TTC549 (cell line): ENCODE measurements at regions not wholly inside any gene's neighbourhood (a gene's known extent, or its start where the extent isn't known, plus 50 kb on each side); places are given as distances from the start of the nearest gene placed in this dataset.
"Not testable (repeated sequence)": the region's sequence is repeated elsewhere in the genome, so short reads cannot be mapped to it uniquely, and the experiment has no call there.

ENCODE experiments used
- FAIRE-seq: peaks from 2 replicates; lab custom pipeline; 2012; peaks lifted over from hg19 to GRCh38; lab: Jason Lieb, UNC

GRCh38 chr3:105232553-105232952 lies 134.2 kb upstream of the ALCAM start:
- no peak for FAIRE-seq

DNA sequence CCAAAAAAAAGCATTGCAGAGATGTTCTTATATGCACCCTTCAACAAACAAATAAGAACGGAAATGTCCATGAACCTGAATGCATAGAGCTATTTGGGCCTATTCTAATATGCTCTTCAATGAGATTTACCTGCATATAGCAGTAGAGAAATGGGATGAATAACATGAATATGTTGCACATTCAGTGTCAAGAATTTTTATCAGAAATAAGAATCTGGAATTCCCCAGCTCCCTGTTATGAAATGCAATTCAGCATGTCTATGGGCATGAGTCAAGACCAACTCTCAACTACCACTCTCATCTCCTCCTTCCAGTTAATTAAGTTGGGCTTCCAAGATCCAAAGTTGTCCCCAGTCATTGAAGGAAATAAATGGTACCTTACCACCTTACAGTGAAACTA lies 133.7 kb upstream of the ALCAM start:
- no peak for FAIRE-seq

DNA sequence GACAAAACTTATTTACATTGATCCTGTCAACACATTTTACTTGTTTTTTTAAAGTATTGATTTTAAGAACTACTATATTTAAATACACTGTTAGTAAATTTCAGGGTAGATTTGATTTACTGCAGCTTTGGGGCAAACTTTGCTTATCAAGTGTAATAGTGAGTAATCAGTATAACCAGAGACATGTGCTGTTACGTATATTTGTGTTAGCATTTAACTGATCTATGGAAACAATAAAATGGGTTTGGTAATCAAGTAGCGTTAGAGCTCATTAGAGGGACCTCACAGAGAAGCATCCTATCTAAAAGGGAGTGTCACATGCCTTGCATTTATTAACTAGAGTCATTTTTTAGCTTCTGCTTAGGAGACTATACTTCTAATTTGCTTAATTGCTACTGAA lies 131.5 kb upstream of the ALCAM start:
- FAIRE-seq, result no peak

GRCh38 chr3:105235785-105236184 lies 130.9 kb upstream of the ALCAM start:
- FAIRE-seq, result no peak

DNA sequence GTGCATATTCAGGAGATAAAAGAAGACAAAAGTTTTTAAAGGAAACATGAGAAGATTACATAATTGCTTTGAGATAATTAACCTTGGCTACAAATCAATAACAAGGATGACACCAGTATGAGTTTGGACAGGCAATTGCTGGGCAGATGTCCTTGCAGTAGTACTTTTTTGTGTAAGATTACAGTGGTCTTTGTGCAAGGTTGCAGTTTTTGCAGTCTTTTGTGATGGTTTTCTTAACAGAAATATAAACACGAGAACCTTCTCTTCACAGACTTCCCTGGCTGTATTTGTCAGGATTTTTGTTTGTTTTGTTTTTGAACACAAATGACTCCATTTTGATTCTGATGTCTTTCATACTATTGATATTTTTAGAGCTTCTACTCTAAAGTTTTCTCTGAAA lies 128.3 kb upstream of the ALCAM start:
- FAIRE-seq, result no peak

- no peak for FAIRE-seq
These were observed 123.6 kb upstream of the ALCAM start for GRCh38 chr3:105243076-105243475.

DNA sequence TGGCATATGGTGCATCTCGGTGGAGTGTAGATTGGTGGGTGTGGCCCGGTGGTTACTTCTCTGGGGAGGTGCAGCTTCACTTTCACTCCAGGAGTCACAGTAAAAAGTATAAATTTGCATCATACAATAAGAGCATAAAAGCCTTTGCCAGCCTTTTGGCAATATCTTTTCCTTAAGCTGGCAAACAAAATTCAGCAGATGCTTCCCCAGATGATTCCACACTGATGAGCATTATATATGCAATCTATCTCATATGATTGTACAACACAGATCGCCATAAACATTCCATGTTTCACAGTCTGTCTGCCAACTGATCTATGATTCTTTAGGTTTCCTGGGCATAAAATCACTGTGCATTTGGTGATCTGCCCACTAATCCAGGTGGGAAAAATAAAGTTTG lies 120.2 kb upstream of the ALCAM start:
- no peak for FAIRE-seq

DNA sequence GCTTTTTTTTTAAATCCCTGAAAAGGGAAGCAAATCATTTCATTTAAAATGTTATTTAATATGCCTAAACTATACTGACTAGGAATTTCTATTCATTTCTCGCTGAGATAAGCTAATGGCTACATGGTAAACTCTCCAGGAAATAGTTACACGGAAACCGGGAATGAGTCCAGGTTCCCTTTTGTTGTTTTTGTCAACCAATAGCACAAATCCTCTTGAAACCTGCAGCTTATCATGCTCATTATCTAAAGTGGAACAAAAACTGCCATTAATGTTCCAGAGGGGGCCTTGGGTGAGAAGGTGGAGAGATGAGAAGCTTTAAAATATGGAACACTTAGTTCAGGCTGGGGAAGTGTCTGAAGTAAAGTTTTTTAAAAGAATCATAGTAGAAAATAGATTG lies 113.5 kb upstream of the ALCAM start:
- no peak for FAIRE-seq

DNA sequence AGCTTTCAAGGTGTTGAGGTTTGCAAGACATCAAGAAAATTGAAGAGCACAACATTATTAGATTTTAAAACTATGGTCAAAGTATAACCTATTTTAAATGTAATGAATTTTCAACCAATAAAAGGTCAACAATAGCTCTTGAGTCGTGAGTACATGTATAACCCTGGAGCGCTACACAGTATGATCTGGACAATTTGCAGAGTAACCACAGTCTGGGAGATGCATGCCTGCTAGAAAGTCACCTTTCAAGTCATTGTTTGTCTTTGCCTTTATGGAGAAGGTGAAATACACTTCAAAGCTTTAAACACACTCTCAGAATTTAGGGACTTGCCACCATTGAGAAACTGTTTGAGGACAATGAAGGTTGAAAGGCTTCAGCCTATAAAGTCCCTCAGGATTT lies 112.6 kb upstream of the ALCAM start:
- FAIRE-seq, result no peak

DNA sequence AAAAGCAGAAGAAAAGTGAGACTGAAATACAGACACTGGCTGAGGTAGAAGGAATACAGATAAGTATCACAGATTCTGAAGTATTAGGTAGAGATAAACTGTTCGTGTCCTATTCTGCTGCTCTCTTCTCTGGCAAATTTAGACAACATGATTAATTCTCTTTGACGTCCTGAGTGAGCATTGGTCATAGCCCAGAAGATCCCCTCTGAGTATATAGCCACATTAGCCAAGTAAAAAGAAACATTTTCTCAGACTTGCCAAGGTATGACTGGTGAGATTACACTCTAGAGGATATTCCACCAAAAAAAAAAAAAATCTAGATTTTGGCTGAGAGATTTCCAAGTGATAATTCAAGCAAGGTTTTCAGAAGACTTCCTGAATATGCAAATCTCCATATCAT lies 111.4 kb upstream of the ALCAM start:
- no peak for FAIRE-seq

DNA sequence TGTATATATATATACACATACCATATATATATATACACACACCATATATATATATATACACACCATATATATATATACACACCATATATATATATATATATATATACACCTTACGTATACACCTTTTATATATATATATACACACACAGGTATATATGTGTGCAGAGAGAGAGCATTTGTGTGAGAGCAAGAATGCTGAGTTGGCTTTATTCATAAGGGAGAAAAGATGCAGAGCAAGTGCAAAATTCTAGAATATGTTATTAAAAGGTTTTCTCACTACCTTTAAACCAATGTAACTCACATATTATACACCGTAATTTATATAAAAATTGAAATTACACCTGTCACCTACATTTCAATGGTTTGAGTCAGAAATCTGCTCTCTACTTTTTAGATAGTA lies 107.2 kb upstream of the ALCAM start:
- FAIRE-seq, result no peak

GRCh38 chr3:105260385-105260784 lies 106.3 kb upstream of the ALCAM start:
- no peak for FAIRE-seq

GRCh38 chr3:105274536-105274935 lies 92.2 kb upstream of the ALCAM start:
- FAIRE-seq, result no peak

DNA sequence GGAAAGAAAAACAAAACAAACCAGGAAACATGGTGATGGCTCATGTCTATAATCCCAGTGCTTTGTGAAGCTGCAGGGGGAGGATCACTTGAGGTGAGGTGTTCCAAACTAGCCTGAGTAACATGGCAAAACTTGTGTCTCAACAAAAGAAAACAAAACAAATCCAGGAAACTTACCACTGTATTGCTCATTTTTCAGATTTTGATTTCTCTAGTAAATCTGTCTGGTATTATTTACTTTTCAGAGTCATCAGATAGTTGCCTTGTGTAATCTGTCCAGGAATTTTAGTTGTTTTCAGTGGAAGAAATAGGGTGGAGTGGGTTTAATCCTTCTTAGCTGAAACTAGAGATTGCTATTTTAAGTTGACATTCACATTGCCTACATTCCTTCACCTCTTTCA lies 91.8 kb upstream of the ALCAM start:
- FAIRE-seq, result no peak

DNA sequence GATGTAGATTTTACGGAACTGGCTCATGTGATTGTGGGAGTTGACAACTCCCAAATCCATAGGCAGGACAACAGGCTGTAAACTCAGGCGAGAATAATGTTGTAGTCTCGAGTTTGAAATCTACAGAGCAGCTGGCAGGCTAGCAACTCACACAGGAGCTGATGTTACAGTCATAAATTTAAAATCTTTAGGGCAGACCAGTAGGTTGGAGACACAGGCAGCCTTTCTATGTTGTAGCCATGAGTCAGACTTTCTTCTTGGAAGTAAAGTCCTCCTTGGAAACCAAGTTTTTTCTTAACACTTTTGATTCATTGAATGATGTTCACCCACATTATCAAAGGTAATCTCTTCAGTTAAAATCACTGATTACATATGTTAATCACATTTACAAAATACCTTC lies 89.1 kb upstream of the ALCAM start:
- no peak for FAIRE-seq

- FAIRE-seq, result no peak
These were observed 88.0 kb upstream of the ALCAM start for GRCh38 chr3:105278688-105279087.

- FAIRE-seq, result no peak
These were observed 84.7 kb upstream of the ALCAM start for GRCh38 chr3:105281989-105282388.

DNA sequence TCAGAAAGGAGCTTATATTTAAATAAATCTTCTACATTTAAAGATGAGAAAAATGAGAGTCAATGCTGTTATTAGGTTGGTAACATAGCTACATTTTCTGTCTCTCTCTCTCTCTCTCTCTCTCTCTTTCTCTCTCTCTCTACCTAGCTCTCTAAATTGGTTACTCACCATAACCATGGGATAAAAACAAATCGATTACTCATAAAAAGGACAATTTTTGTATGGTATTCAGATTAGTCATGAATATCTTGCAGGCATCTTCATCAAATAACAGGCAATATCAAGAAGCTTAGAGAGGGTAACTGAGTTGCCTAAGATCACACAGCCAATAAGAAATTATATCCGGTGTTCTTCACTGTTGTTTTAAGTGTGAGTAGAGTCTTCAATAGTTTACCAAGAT lies 81.8 kb upstream of the ALCAM start:
- FAIRE-seq, result no peak

DNA sequence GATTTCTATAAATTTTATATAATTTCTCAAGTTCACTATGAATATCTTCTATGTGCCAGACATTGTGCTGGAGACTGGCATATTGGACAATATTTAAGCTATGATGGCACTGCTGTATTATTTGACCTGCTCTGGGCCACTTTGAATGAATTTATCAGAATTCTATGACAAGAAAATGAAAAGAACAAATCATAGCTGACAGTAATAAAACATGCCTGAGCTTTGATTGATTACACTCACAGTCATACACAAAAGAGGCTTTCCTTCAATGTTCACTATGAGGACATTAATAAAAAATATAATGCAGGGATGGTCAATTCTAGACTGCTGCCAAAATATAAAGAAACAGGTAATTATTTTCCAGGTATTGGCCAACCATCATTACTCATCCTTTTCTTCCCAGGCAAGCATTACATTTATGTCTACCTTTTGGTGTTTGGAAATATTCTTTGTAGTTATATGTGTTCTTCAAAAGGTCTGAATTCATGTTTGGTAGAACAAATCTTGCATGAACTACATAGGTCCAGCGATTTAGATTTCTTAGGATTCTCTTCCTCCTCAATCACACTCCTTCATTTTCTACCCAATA lies 81.0 kb upstream of the ALCAM start:
- FAIRE-seq, result no peak

- no peak for FAIRE-seq
These were observed 73.3 kb upstream of the ALCAM start for GRCh38 chr3:105293441-105293840.

GRCh38 chr3:105296182-105296822 lies 70.4 kb upstream of the ALCAM start:
- FAIRE-seq, result not testable (repeated sequence)

DNA sequence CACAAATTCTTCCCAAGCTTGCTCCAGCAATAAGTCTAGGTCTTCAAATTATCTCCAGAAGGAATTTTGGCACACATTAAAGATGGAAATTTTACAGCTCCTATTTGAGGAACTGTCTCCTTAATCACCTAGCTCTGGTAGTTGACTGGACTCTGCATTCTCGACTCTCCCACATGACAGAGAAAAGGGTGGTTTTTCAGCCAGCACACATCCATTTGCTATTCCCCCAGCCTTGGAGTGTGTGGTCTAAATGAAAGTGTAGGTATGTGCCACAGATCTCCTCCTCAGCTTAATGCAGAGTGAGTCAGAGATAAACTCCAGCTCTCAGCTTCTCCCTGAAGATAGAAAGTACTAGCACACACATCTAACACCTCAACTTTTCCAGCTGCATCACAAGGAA lies 62.2 kb upstream of the ALCAM start:
- no peak for FAIRE-seq

GRCh38 chr3:105315144-105315543 lies 51.6 kb upstream of the ALCAM start:
- no peak for FAIRE-seq

GRCh38 chr3:105315815-105316214 lies 50.9 kb upstream of the ALCAM start:
- FAIRE-seq, result no peak

- FAIRE-seq, result no peak
These were observed 50.4 kb upstream of the ALCAM start for GRCh38 chr3:105316331-105316730.
